HepG2 (cell line): ENCODE measurements at regions not wholly inside any gene's neighbourhood (a gene's known extent, or its start where the extent isn't known, plus 50 kb on each side); places are given as distances from the start of the nearest gene placed in this dataset.

Source experiments
- ATAC-seq: fragments of 200-7000 bp; cut with Tn5 transposase; 3 replicates; pipeline ENCODE4 v1.9.1; 2020; ENCODE audit warnings: mild to moderate bottlenecking, moderate library complexity
- BruUV-seq: library from RNA; stranded (reverse); fragments of 400-500 nt; replicated peaks from 2 replicates; lab custom pipeline; 2021; lab: Mats Ljungman, UMichigan
- CTCF ChIA-PET: fragments of 300-600 bp; formaldehyde crosslinking; extraction: SDS; loops from one replicate; lab custom pipeline; 2021; ENCODE audit warnings: low total read pairs, inconsistent platforms, low intra/inter-chr PET ratio; lab: Yijun Ruan, JAX
- POLR2A ChIA-PET: fragments of 350-600 bp; sonication (Branson Sonifier 250); formaldehyde crosslinking; loops from one replicate; lab custom pipeline; 2020; ENCODE audit warnings: antibody characterized with exemption, inconsistent platforms; lab: Yijun Ruan, JAX
- DNase-seq: peaks from one replicate; pipeline ENCODE4 v3.0.0-alpha.2; 2015; ENCODE audit warnings: low spot score
- FAIRE-seq: peaks from 3 replicates; lab custom pipeline; 2011; peaks lifted over from hg19 to GRCh38; lab: Jason Lieb, UNC
- H2AFZ ChIP-seq: one replicate; pipeline ENCODE4 v1.6.1; 2011; ENCODE audit warnings: low read length, inconsistent platforms
- H3K27ac ChIP-seq: fragments of 300-600 bp; 3 replicates; pipeline ENCODE4 v1.8.0; 2011; ENCODE audit warnings: mixed run types, mild to moderate bottlenecking, mixed read lengths, low read length, inconsistent platforms; ENCODE audit not compliant: insufficient read depth; ENCODE audit errors: extremely low read length
- H3K27me3 ChIP-seq, 2 experiments: fragments of 200-600 bp in 1 of 2; 2 replicates in 1 of 2; 3 replicates in 1 of 2; pipeline versions ENCODE4 v1.6.0 to v1.8.0; 2011; ENCODE audit warnings: low read length in 2 of 2, mild to moderate bottlenecking in 2 of 2, moderate library complexity in 2 of 2, inconsistent platforms in 1 of 2; ENCODE audit not compliant: insufficient read depth in 2 of 2, control insufficient read depth in 1 of 2
- H3K36me3 ChIP-seq, 2 experiments: fragments of 200-600 bp in 1 of 2; replicated peaks in 1 of 2; 2 replicates in 1 of 2; 3 replicates in 1 of 2; pipeline versions ENCODE4 v1.5.1 to v1.8.0; 2011; ENCODE audit warnings: low read length in 2 of 2, inconsistent platforms in 1 of 2; ENCODE audit not compliant: insufficient read depth in 2 of 2, control insufficient read depth in 1 of 2
- H3K4me1 ChIP-seq: 2 replicates; pipeline ENCODE4 v1.5.1; 2012; ENCODE audit warnings: low read length, inconsistent platforms; ENCODE audit not compliant: insufficient read depth
- H3K4me2 ChIP-seq: 2 replicates; pipeline ENCODE4 v1.6.0; 2011; ENCODE audit warnings: low read depth, low read length, inconsistent platforms
- H3K4me3 ChIP-seq, 3 experiments: fragments of 200-600 bp in 1 of 3; sonication (generic), shearing (Covaris generic) in 1 of 3; replicated peaks in 1 of 3; 2 replicates each; pipeline ENCODE4 v1.5.1; 2011 to 2016; ENCODE audit warnings: low read length in 3 of 3, inconsistent platforms in 2 of 3, low read depth in 2 of 3, mild to moderate bottlenecking in 2 of 3, control low read depth in 1 of 3, mixed read lengths in 1 of 3; ENCODE audit not compliant: insufficient read depth in 1 of 3
- H3K79me2 ChIP-seq: one replicate; pipeline ENCODE4 v1.6.1; 2011; ENCODE audit warnings: low read length, inconsistent platforms; ENCODE audit not compliant: insufficient read depth
- H3K9ac ChIP-seq: 2 replicates; pipeline ENCODE4 v1.6.0; 2011; ENCODE audit warnings: mild to moderate bottlenecking, low read depth, low read length, inconsistent platforms; ENCODE audit not compliant: insufficient read depth
- H3K9me3 ChIP-seq: 2 replicates; pipeline ENCODE4 v1.5.1; 2012; ENCODE audit warnings: mild to moderate bottlenecking, low read length
- H4K20me1 ChIP-seq: 2 replicates; pipeline ENCODE4 v1.6.0; 2011; ENCODE audit warnings: inconsistent platforms, mild to moderate bottlenecking, low read length, moderate library complexity; ENCODE audit not compliant: insufficient read depth
- BHLHE40 ChIP-seq: IDR thresholded peaks from 2 replicates; pipeline ENCODE4 v1.6.1; 2011; ENCODE audit warnings: low read length, improper control_type of control experiment
- CCDC6 ChIP-seq: sonication (generic); formaldehyde crosslinking; IDR thresholded peaks from 2 replicates; pipeline ENCODE4 v1.8.1; 2022; ENCODE audit warnings: mild to moderate bottlenecking, missing genetic modification reagents, moderate library complexity
- ELF4 ChIP-seq: sonication (generic); formaldehyde crosslinking; IDR thresholded peaks from 2 replicates; pipeline ENCODE4 v1.5.0; 2020; ENCODE audit warnings: missing genetic modification reagents, mild to moderate bottlenecking, moderate library complexity, borderline replicate concordance
- HDAC6 ChIP-seq: fragments of 200-600 bp; sonication (generic); IDR thresholded peaks from 2 replicates; pipeline ENCODE4 v1.7.0; 2017; ENCODE audit warnings: mild to moderate bottlenecking, antibody characterized with exemption, low read length, low read depth
- HNF4A ChIP-seq: sonication (generic); formaldehyde crosslinking; IDR thresholded peaks from 2 replicates; pipeline ENCODE4 v1.4.0; 2020; ENCODE audit warnings: missing genetic modification reagents
- HOXA3 ChIP-seq: sonication (generic); formaldehyde crosslinking; IDR thresholded peaks from 2 replicates; pipeline ENCODE4 v1.5.0; 2020; ENCODE audit warnings: missing genetic modification reagents
- MEIS1 ChIP-seq: sonication (generic); formaldehyde crosslinking; IDR thresholded peaks from 2 replicates; pipeline ENCODE4 v1.9.0; 2021; ENCODE audit warnings: mild to moderate bottlenecking, missing genetic modification reagents, moderate library complexity, borderline replicate concordance
- NR3C1 ChIP-seq: sonication (generic); formaldehyde crosslinking; IDR thresholded peaks from 2 replicates; pipeline ENCODE4 v1.4.0; 2020; ENCODE audit warnings: missing genetic modification reagents
- TOPORS ChIP-seq: sonication (generic); formaldehyde crosslinking; IDR thresholded peaks from 2 replicates; pipeline ENCODE4 v1.8.0; 2023; ENCODE audit warnings: mild to moderate bottlenecking, missing genetic modification reagents
- WIZ ChIP-seq: sonication (generic); formaldehyde crosslinking; IDR thresholded peaks from 2 replicates; pipeline ENCODE4 v1.5.1; 2020; ENCODE audit warnings: mild to moderate bottlenecking, missing genetic modification reagents
- ZBTB8A ChIP-seq: sonication (generic); formaldehyde crosslinking; IDR thresholded peaks from 2 replicates; pipeline ENCODE4 v1.4.0; 2020; ENCODE audit warnings: mild to moderate bottlenecking, low read depth, missing genetic modification reagents, borderline replicate concordance
- ZEB1 ChIP-seq: IDR thresholded peaks from 2 replicates; pipeline ENCODE4 v1.6.1; 2012; ENCODE audit warnings: mild to moderate bottlenecking, low read depth, inconsistent platforms; ENCODE audit not compliant: insufficient replicate concordance
- ZNF552 ChIP-seq: sonication (generic); formaldehyde crosslinking; IDR thresholded peaks from 2 replicates; pipeline ENCODE4 v1.9.0; 2022; ENCODE audit warnings: missing genetic modification reagents, mild to moderate bottlenecking, borderline replicate concordance
- ZSCAN20 ChIP-seq: sonication (generic); formaldehyde crosslinking; IDR thresholded peaks from 2 replicates; pipeline ENCODE4 v1.4.0; 2020; ENCODE audit warnings: missing genetic modification reagents, mild to moderate bottlenecking, borderline replicate concordance
- WGBS: methylation state at CpG from one replicate; pipeline ENCODE4 v1.1.6; 2017; ENCODE audit warnings: low lambda C conversion rate; 5-methylcytosine and 5-hydroxymethylcytosine counted together
- in situ Hi-C: cut with HindIII; loops from 2 replicates; pipeline ENCODE4 v1.10.0; 2017; ENCODE audit warnings: low pct_unique_long_range_greater_than_20kb; ENCODE audit not compliant: extremely low pct_ligation_motif_present
- intact Hi-C: fragments of 100-400 bp; cut with micrococcal nuclease; formaldehyde crosslinking; loops from one replicate; pipeline ENCODE4 v1.10.0; 2022; ENCODE audit not compliant: unreplicated experiment
- TF ChIP-seq, protein P1 (sequence below): IDR thresholded peaks from 2 replicates; pipeline ENCODE4 v1.6.1; 2016
- TF ChIP-seq, protein P2 (sequence below): sonication (generic); formaldehyde crosslinking; IDR thresholded peaks from 2 replicates; pipeline ENCODE4 v1.4.0; 2020; ENCODE audit warnings: missing genetic modification reagents, borderline replicate concordance
- TF ChIP-seq, protein P3 (sequence below): sonication (generic); formaldehyde crosslinking; IDR thresholded peaks from 2 replicates; pipeline ENCODE4 v1.4.0; 2020; ENCODE audit warnings: missing genetic modification reagents
- TF ChIP-seq, protein P4 (sequence below): sonication (generic); formaldehyde crosslinking; IDR thresholded peaks from 2 replicates; pipeline ENCODE4 v1.4.0; 2020; ENCODE audit warnings: missing genetic modification reagents

DNA sequence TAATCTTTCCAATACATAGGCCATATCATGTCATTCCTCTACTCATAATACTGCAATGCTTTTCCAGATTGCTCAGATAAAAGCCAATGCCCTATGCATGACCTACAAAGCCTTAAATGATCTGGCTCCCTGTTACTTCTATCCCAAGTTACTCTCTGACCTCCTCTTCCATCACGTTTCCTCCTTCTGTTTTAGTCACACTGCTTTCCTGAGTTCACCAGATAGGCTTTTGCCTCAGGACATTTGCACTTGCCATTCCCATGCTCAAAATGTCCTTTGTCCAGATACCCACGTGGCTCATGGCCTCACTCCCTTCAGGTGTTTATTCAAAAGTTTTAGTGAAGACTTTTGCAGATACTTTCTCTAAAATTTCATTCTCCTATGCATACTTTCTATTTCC is 138.7 kb upstream of the PRICKLE1 start:
- 1% methylated on average over 2 of the region's 2 CpGs for WGBS
- no TSS peak for BruUV-seq
- Histone ChIP-seq H3K36me3 (no peaks in the 10 kb centered on the region), H3K27ac (no peak overlapping the region), H3K9ac (no peak overlapping the region), H3K4me2 (no peak overlapping the region), H4K20me1 (no peaks in the 10 kb centered on the region), H3K27me3 (no peaks in the 10 kb centered on the region), H3K4me1 (no peaks in the 10 kb centered on the region), H2AFZ (no peak overlapping the region), H3K79me2 (no peaks in the 10 kb centered on the region), H3K9me3 (peaks cover 12% of the 10 kb centered on the region; the same call in 1 of the 2 replicates), H3K4me3 (no peak overlapping the region)
- in situ Hi-C loops = no loop called here
- intact Hi-C loops = no loop called here
- ATAC-seq (no peak), FAIRE-seq (no peak), DNase-seq (no peak)
- CTCF ChIA-PET = no interaction called here
- no peak for TF ChIP-seq ZNF552 (CRISPR knock-in tag)
- TF ChIP-seq, protein P1, sequence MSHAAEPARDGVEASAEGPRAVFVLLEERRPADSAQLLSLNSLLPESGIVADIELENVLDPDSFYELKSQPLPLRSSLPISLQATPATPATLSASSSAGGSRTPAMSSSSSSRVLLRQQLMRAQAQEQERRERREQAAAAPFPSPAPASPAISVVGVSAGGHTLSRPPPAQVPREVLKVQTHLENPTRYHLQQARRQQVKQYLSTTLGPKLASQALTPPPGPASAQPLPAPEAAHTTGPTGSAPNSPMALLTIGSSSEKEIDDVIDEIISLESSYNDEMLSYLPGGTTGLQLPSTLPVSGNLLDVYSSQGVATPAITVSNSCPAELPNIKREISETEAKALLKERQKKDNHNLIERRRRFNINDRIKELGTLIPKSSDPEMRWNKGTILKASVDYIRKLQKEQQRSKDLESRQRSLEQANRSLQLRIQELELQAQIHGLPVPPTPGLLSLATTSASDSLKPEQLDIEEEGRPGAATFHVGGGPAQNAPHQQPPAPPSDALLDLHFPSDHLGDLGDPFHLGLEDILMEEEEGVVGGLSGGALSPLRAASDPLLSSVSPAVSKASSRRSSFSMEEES (CRISPR knock-in tag) = no peak
- TF ChIP-seq, protein P2, sequence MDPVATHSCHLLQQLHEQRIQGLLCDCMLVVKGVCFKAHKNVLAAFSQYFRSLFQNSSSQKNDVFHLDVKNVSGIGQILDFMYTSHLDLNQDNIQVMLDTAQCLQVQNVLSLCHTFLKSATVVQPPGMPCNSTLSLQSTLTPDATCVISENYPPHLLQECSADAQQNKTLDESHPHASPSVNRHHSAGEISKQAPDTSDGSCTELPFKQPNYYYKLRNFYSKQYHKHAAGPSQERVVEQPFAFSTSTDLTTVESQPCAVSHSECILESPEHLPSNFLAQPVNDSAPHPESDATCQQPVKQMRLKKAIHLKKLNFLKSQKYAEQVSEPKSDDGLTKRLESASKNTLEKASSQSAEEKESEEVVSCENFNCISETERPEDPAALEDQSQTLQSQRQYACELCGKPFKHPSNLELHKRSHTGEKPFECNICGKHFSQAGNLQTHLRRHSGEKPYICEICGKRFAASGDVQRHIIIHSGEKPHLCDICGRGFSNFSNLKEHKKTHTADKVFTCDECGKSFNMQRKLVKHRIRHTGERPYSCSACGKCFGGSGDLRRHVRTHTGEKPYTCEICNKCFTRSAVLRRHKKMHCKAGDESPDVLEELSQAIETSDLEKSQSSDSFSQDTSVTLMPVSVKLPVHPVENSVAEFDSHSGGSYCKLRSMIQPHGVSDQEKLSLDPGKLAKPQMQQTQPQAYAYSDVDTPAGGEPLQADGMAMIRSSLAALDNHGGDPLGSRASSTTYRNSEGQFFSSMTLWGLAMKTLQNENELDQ = no peak
- no peak for TF ChIP-seq HOXA3 (CRISPR knock-in tag)
- no peak for TF ChIP-seq TOPORS (CRISPR knock-in tag)
- no peak for TF ChIP-seq HNF4A
- no peak for TF ChIP-seq ELF4 (CRISPR knock-in tag)
- TF ChIP-seq BHLHE40 = no peak
- no peak for TF ChIP-seq CCDC6 (CRISPR knock-in tag)
- TF ChIP-seq, protein P3, sequence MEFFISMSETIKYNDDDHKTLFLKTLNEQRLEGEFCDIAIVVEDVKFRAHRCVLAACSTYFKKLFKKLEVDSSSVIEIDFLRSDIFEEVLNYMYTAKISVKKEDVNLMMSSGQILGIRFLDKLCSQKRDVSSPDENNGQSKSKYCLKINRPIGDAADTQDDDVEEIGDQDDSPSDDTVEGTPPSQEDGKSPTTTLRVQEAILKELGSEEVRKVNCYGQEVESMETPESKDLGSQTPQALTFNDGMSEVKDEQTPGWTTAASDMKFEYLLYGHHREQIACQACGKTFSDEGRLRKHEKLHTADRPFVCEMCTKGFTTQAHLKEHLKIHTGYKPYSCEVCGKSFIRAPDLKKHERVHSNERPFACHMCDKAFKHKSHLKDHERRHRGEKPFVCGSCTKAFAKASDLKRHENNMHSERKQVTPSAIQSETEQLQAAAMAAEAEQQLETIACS = no peak
- no peak for TF ChIP-seq ZSCAN20 (CRISPR knock-in tag)
- TF ChIP-seq NR3C1 = no peak
- TF ChIP-seq HDAC6 = no peak
- TF ChIP-seq ZEB1 = no peak
- no peak for TF ChIP-seq ZBTB8A
- no peak for TF ChIP-seq MEIS1
- TF ChIP-seq WIZ (CRISPR knock-in tag) = no peak
- TF ChIP-seq, protein P4, sequence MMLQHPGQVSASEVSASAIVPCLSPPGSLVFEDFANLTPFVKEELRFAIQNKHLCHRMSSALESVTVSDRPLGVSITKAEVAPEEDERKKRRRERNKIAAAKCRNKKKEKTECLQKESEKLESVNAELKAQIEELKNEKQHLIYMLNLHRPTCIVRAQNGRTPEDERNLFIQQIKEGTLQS (CRISPR knock-in tag) = no peak
- POLR2A ChIA-PET = no interaction called here
